ENCODE measurements at regions not wholly inside any gene's neighbourhood (a gene's known extent, or its start where the extent isn't known, plus 50 kb on each side); places are given as distances from the start of the nearest gene placed in this dataset.

- DNase-seq: no peak
Measured at GRCh38 chr3:162206648-162207047, 710.0 kb downstream of the OTOL1 start.

GRCh38 chr3:162211470-162211869 lies 714.9 kb downstream of the OTOL1 start:
- no peak for DNase-seq

- DNase-seq: no peak
Measured at GRCh38 chr3:162213196-162213595, 716.6 kb downstream of the OTOL1 start.

- no peak for DNase-seq
Measured at GRCh38 chr3:162213956-162214355, 717.3 kb downstream of the OTOL1 start.

GRCh38 chr3:162217647-162218046 lies 721.0 kb downstream of the OTOL1 start:
- DNase-seq: no peak

- DNase-seq: no peak
Measured at GRCh38 chr3:162218479-162218878, 721.9 kb downstream of the OTOL1 start.

- DNase-seq: no peak
Measured at GRCh38 chr3:162224746-162225145, 728.1 kb downstream of the OTOL1 start.

- no peak for DNase-seq
Measured at GRCh38 chr3:162236949-162237348, 740.3 kb downstream of the OTOL1 start.

- no peak for DNase-seq
Measured at GRCh38 chr3:162250782-162251181, 754.2 kb downstream of the OTOL1 start.

- no peak for DNase-seq
Measured at GRCh38 chr3:162262129-162262528, 765.5 kb downstream of the OTOL1 start.

- DNase-seq: no peak
Measured at GRCh38 chr3:162263596-162263995, 767.0 kb downstream of the OTOL1 start.

GRCh38 chr3:162269636-162270458 lies 773.2 kb downstream of the OTOL1 start:
- no peak for DNase-seq

- no peak for DNase-seq
Measured at GRCh38 chr3:162274070-162274469, 777.5 kb downstream of the OTOL1 start.

- no peak for DNase-seq
Measured at GRCh38 chr3:162278834-162279233, 782.2 kb downstream of the OTOL1 start.

GRCh38 chr3:162285259-162285658 lies 788.7 kb downstream of the OTOL1 start:
- no peak for DNase-seq

- no peak for DNase-seq
Measured at GRCh38 chr3:162287600-162287999, 791.0 kb downstream of the OTOL1 start.

- no peak for DNase-seq
Measured at GRCh38 chr3:162292409-162292808, 795.8 kb downstream of the OTOL1 start.

- no peak for DNase-seq
Measured at GRCh38 chr3:162295323-162295983, 798.8 kb downstream of the OTOL1 start.

GRCh38 chr3:162302983-162303624 lies 806.5 kb downstream of the OTOL1 start:
- no peak for DNase-seq

- DNase-seq: no peak
Measured at GRCh38 chr3:162317046-162317445, 820.4 kb downstream of the OTOL1 start.

- DNase-seq: no peak
Measured at GRCh38 chr3:162328649-162329048, 832.0 kb downstream of the OTOL1 start.

- DNase-seq: no peak
Measured at GRCh38 chr3:162329514-162329913, 832.9 kb downstream of the OTOL1 start.

GRCh38 chr3:162332344-162332743 lies 835.7 kb downstream of the OTOL1 start:
- DNase-seq: no peak
